GM10248 (cell line): ENCODE measurements at regions not wholly inside any gene's neighbourhood (a gene's known extent, or its start where the extent isn't known, plus 50 kb on each side); places are given as distances from the start of the nearest gene placed in this dataset.

Experiments
- CTCF ChIA-PET: fragments of 300-600 bp; sonication (Branson Sonifier 250); formaldehyde crosslinking; extraction: SDS; loops from one replicate; lab custom pipeline; 2021; ENCODE audit warnings: antibody characterized with exemption; lab: Yijun Ruan, JAX
- POLR2A ChIA-PET: fragments of 350-650 bp; sonication (Branson Sonifier 250); formaldehyde crosslinking; extraction: SDS; loops from one replicate; lab custom pipeline; 2020; ENCODE audit warnings: antibody characterized with exemption; lab: Yijun Ruan, JAX
- DNase-seq: peaks from one replicate; pipeline ENCODE4 v3.0.0; 2012; ENCODE audit errors: extremely low spot score
- TF ChIP-seq, protein P1 (sequence below): IDR thresholded peaks from 2 replicates; pipeline ENCODE4 v1.5.1; 2012; ENCODE audit warnings: mild to moderate bottlenecking, low read depth; ENCODE audit errors: extremely low read depth, missing control alignments, control extremely low read depth

DNA sequence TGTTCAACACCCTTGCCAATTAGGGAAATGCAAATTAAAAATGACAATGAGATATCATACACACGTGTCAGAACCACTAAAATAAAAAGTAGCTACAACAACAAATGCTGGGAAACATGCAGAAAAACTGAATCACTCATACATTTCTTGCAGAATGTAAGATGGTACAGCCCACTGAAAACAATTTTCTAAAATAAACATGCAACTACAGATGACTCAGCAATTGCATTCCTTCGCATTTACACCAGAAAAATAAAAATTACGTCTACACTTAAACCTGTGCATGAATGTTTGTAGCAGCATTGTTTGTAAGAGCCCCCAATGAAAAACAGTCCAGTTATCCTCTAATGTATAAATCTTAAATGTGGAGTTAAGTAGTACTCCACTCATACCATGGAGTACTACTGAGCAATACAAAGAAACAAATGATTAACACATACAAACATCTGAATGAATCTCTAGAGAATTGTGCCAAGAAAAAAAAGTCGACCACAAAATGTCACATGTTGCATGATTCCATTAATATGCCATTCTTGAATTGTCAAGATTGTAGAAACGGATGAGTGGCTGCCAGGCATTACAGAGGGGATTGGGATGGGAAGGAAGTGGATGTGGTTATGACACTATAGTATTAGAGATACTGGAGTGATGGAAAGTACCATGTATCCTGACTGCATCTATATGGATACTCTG, 134.6 kb upstream of the NPSR1 start:
- CTCF ChIA-PET = no interaction called here
- POLR2A ChIA-PET = no interaction called here
- DNase-seq = no peak
- TF ChIP-seq, protein P1, sequence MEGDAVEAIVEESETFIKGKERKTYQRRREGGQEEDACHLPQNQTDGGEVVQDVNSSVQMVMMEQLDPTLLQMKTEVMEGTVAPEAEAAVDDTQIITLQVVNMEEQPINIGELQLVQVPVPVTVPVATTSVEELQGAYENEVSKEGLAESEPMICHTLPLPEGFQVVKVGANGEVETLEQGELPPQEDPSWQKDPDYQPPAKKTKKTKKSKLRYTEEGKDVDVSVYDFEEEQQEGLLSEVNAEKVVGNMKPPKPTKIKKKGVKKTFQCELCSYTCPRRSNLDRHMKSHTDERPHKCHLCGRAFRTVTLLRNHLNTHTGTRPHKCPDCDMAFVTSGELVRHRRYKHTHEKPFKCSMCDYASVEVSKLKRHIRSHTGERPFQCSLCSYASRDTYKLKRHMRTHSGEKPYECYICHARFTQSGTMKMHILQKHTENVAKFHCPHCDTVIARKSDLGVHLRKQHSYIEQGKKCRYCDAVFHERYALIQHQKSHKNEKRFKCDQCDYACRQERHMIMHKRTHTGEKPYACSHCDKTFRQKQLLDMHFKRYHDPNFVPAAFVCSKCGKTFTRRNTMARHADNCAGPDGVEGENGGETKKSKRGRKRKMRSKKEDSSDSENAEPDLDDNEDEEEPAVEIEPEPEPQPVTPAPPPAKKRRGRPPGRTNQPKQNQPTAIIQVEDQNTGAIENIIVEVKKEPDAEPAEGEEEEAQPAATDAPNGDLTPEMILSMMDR = no peak

DNA sequence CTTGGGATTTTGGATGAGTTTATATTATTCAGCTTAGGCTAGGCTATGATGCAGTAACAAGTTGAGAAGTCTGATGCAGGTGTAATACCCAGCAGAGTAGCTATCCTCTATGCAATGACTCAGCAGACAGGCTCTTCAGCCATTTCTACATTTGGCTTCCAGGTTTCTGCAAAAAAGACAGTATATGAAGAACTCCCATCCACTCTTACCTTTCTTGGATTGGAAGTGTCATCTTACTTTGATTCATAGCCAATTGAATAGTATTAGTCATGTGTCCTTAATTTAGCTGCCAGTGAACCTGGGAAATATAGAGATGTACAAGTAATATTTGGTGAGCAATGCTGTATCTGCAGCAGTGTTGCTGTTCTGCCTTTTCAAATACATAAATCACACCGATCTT, 127.8 kb upstream of the NPSR1 start:
- CTCF ChIA-PET = interaction anchor here (1.5 kb wide), 1 partner anchor 17 kb away, joined by 4 read pairs; no protein-coding TSS in a partner anchor
- DNase-seq = no peak
- TF ChIP-seq, protein P1 = no peak
- POLR2A ChIA-PET = no interaction called here

DNA sequence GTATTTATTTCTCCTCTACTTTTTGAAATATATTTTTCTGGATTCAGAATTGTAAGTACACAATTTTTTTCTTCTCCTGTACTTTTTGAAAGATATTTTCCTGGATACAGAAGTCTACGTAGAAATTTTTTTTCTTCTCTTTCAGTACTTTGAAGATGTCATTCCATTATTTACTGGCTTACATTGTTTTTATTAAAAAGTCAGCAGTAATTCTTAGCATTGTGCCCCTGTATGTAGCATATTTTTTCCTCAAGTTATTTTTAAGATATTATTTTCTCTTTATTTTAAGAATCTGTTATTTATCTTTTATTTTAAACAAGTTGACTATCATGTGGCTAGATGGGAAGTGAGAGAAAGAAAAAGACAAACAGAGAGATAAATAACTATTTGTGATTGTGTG, 119.0 kb upstream of the NPSR1 start:
- CTCF ChIA-PET = no interaction called here
- DNase-seq = no peak
- POLR2A ChIA-PET = no interaction called here
- TF ChIP-seq, protein P1 = no peak

DNA sequence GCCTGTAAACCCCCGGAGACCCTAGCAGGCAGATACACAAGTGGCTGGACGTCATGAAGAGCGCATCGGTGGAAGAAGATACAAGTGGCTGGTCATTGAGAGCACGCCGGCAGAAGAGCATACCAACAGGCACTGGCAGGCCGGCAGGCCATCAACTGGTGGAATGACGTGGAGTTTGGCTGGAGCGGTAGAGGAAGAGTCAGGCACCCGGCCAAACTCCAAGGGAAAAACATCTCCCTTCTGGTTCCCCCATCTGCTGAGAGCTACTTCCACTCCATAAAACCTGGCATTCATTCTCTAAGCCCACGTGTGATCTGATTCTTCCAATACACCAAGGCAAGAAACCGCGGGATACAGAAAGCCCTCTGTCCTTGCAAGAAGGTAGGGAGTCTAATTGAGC, 113.4 kb upstream of the NPSR1 start:
- TF ChIP-seq, protein P1 = no peak
- no peak for DNase-seq
- ChIA-PET CTCF (no interaction called here), POLR2A (no interaction called here)

DNA sequence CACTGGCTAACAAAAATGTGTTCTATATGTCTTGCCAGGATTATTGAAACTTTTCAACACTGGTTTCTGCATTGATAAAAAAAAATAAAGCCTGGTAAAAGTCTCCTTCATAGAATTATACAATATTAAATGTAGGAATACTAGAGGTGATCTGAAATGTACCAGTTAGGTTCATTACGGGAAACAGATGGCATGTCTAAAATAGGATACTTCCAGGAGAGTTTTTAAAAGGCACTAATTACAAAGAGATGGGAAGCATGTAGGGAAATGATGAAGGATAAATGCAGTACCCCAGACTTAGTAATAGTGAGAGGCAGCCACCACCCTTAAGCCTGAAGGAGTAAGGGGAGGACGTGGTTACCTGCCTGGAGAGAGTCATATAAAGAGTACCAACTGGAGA, 107.0 kb upstream of the NPSR1 start:
- DNase-seq = no peak
- POLR2A ChIA-PET = no interaction called here
- TF ChIP-seq, protein P1 = no peak
- CTCF ChIA-PET = no interaction called here

DNA sequence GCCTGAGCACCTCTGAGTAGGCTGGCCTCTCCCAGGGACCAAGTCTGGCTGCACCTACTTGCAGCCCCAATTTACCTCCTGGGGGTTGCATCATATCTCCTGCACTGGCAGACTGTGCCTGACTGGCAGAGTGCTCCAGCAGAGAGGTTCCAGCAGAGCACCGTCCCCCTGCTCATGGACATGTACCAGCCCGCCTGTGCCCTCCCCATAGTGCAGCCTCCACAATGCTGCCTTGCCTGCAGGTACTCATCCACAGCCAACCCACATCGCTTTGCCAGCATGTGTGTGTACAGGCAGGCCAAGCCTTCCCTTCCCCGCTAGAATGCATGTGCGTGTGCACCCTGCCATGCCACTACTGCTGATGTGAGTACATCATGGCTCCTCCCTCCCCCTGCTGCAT, 105.5 kb upstream of the NPSR1 start:
- ChIA-PET POLR2A (no interaction called here), CTCF (no interaction called here)
- TF ChIP-seq, protein P1 = no peak
- DNase-seq = no peak

DNA sequence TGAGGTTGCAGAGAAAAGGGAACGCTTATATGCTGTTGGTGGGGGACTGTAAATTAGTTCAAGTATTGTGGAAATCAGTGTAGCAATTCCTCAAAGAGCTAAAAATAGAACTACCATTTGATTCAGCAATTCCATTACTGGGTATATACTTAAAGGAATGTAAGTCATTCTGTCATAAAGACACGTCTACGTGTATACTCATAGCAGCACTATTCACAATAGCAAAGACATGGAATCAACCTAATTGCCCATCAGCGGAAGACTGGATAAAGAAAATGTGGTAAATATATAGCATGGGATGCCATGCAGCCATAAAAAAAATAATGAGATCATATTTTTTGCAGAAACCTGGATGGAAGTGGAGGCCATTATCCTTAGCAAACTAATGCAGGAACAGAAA, 100.0 kb upstream of the NPSR1 start:
- TF ChIP-seq, protein P1 = no peak
- ChIA-PET CTCF (interaction anchor here (2.1 kb wide), 1 partner anchor 16 kb away, joined by 5 read pairs; no protein-coding TSS in a partner anchor), POLR2A (no interaction called here)
- no peak for DNase-seq
